Tibial nerve (tissue), 4 donors: ENCODE measurements at regions not wholly inside any gene's neighbourhood (a gene's known extent, or its start where the extent isn't known, plus 50 kb on each side); places are given as distances from the start of the nearest gene placed in this dataset.

Source experiments
- DNase-seq, 2 donors: peaks; one replicate each; pipeline ENCODE4 v3.0.0-alpha.2; 2019; ENCODE audit warnings: low spot score in 2 of 2
- H3K27ac ChIP-seq, 4 donors: fragments of 200-600 bp; sonication (generic) in 3 of 4; one replicate each; pipeline ENCODE4 v1.5.1; 2017 to 2019; ENCODE audit warnings: mild to moderate bottlenecking in 1 of 4
- H3K27me3 ChIP-seq, 2 donors: fragments of 200-600 bp; sonication (generic) in 1 of 2; one replicate each; pipeline versions ENCODE4 v1.5.1 to v1.6.0; 2017 to 2019
- H3K36me3 ChIP-seq, 3 donors: fragments of 200-600 bp; sonication (generic); one replicate each; pipeline ENCODE4 v1.5.1; 2018 to 2019
- H3K4me1 ChIP-seq, 4 donors: fragments of 200-600 bp; sonication (generic) in 3 of 4; one replicate each; pipeline ENCODE4 v1.5.1; 2017 to 2019
- H3K4me3 ChIP-seq, 4 donors: fragments of 200-600 bp; sonication (generic) in 3 of 4; one replicate each; pipeline ENCODE4 v1.5.1; 2017 to 2019; ENCODE audit warnings: mild to moderate bottlenecking in 1 of 4, moderate library complexity in 1 of 4
- H3K9me3 ChIP-seq, 4 donors: fragments of 200-600 bp; sonication (generic) in 3 of 4; one replicate each; pipeline ENCODE4 v1.5.1; 2017 to 2019
- CTCF ChIP-seq, 5 experiments: fragments of 200-600 bp in 3 of 5; fragments of 450-650 bp in 2 of 5; sonication (generic) in 3 of 5; IDR thresholded peaks; one replicate each; pipeline ENCODE4 v1.5.1; 2016 to 2019; ENCODE audit warnings: antibody characterized with exemption in 5 of 5, mild to moderate bottlenecking in 3 of 5, moderate library complexity in 2 of 5
- EP300 ChIP-seq, 2 donors: sonication (generic); formaldehyde crosslinking; IDR thresholded peaks; one replicate each; pipeline ENCODE4 v1.6.1; 2017; ENCODE audit warnings: antibody characterized with exemption in 2 of 2, mild to moderate bottlenecking in 1 of 2
- POLR2A ChIP-seq, 2 donors: fragments of 450-650 bp; IDR thresholded peaks; one replicate each; pipeline ENCODE4 v1.6.1; 2017; ENCODE audit warnings: antibody characterized with exemption in 2 of 2, mild to moderate bottlenecking in 2 of 2, moderate library complexity in 2 of 2
- WGBS, 2 donors: methylation state at CpG; one replicate each; pipeline ENCODE4 v1.1.5; 2018; 5-methylcytosine and 5-hydroxymethylcytosine counted together

- Histone ChIP-seq H3K27me3 (no peaks in the 10 kb centered on the region), H3K9me3 (no peaks in the 10 kb centered on the region), H3K4me1 (no peaks in the 10 kb centered on the region), H3K36me3 (no peaks in the 10 kb centered on the region), H3K4me3 (no peak overlapping the region), H3K27ac (no peak overlapping the region)
- WGBS, 2 donors = 77 to 82% methylated on average over 5 of the region's 5 CpGs
- no peak for TF ChIP-seq EP300 (IDR thresholded peaks at IDR 0.05)
- TF ChIP-seq CTCF (IDR thresholded peaks at IDR 0.05) = no peak
- no peak for TF ChIP-seq POLR2A (IDR thresholded peaks at IDR 0.05)
- no peak for DNase-seq
Observed at GRCh38 chr2:59005836-59006615, 764.9 kb upstream of the FANCL start.

- H3K4me1 ChIP-seq = no peaks in the 10 kb centered on the region
- H3K27ac ChIP-seq = no peak overlapping the region
- H3K4me3 ChIP-seq = no peak overlapping the region
- H3K9me3 ChIP-seq = no peaks in the 10 kb centered on the region
- TF ChIP-seq CTCF (IDR thresholded peaks at IDR 0.05) (no peak), EP300 (IDR thresholded peaks at IDR 0.05) (no peak), POLR2A (IDR thresholded peaks at IDR 0.05) (no peak)
- H3K27me3 ChIP-seq = no peaks in the 10 kb centered on the region
- DNase-seq = no peak
- no peaks in the 10 kb centered on the region for H3K36me3 ChIP-seq
Observed at GRCh38 chr2:59004621-59005020, 763.5 kb upstream of the FANCL start.

GRCh38 chr2:59000796-59001195 lies 759.7 kb upstream of the FANCL start:
- no peaks in the 10 kb centered on the region for H3K9me3 ChIP-seq
- H3K4me1 ChIP-seq = no peaks in the 10 kb centered on the region
- WGBS, 2 donors = 49 to 62% methylated on average over 2 of the region's 2 CpGs
- H3K36me3 ChIP-seq = no peaks in the 10 kb centered on the region
- no peak overlapping the region for H3K27ac ChIP-seq
- TF ChIP-seq EP300 (IDR thresholded peaks at IDR 0.05) = no peak
- no peak for TF ChIP-seq POLR2A (IDR thresholded peaks at IDR 0.05)
- TF ChIP-seq CTCF (IDR thresholded peaks at IDR 0.05) = no peak
- DNase-seq = no peak
- no peaks in the 10 kb centered on the region for H3K27me3 ChIP-seq
- H3K4me3 ChIP-seq = no peak overlapping the region

- Histone ChIP-seq H3K4me3 (no peak overlapping the region), H3K27ac (no peak overlapping the region), H3K36me3 (no peaks in the 10 kb centered on the region), H3K4me1 (peaks cover 0 to 9% (median 2%) of the 10 kb centered on the region in 4 donors), H3K9me3 (no peaks in the 10 kb centered on the region), H3K27me3 (no peaks in the 10 kb centered on the region)
- 21% methylated on average over 4 of the region's 4 CpGs for WGBS, 2 donors
- DNase-seq = no peak
- no peak for TF ChIP-seq CTCF (IDR thresholded peaks at IDR 0.05)
- TF ChIP-seq EP300 (IDR thresholded peaks at IDR 0.05) = no peak
- TF ChIP-seq POLR2A (IDR thresholded peaks at IDR 0.05) = no peak
Observed at GRCh38 chr2:58992062-58992706, 751.1 kb upstream of the FANCL start.

GRCh38 chr2:58991357-58991756 lies 750.2 kb upstream of the FANCL start:
- Histone ChIP-seq H3K36me3 (no peaks in the 10 kb centered on the region), H3K9me3 (no peaks in the 10 kb centered on the region), H3K27ac (no peak overlapping the region), H3K4me3 (no peak overlapping the region), H3K4me1 (peaks cover 0 to 9% (median 2%) of the 10 kb centered on the region in 4 donors), H3K27me3 (no peaks in the 10 kb centered on the region)
- WGBS, 2 donors = 67 to 69% methylated on average over 5 of the region's 5 CpGs
- DNase-seq = no peak
- no peak for TF ChIP-seq EP300 (IDR thresholded peaks at IDR 0.05)
